Liver (tissue), 8 donors: ENCODE measurements at regions not wholly inside any gene's neighbourhood (a gene's known extent, or its start where the extent isn't known, plus 50 kb on each side); places are given as distances from the start of the nearest gene placed in this dataset.

Source experiments
- DNase-seq: peaks from one replicate; pipeline ENCODE4 v3.0.0-alpha.2; 2017; ENCODE audit warnings: low spot score
- H3K27ac ChIP-seq, 2 donors: one replicate each; pipeline ENCODE4 v1.7.0; 2013; ENCODE audit warnings: inconsistent platforms in 2 of 2, low read length in 2 of 2, control low read depth in 1 of 2, low read depth in 1 of 2, mild to moderate bottlenecking in 1 of 2
- H3K27me3 ChIP-seq, 4 donors: one replicate each; pipeline versions ENCODE4 v1.6.1 to v1.7.0; 2013; ENCODE audit warnings: low read length in 3 of 4, inconsistent platforms in 1 of 4, mild to moderate bottlenecking in 1 of 4, moderate library complexity in 1 of 4; ENCODE audit not compliant: control insufficient read depth in 4 of 4, insufficient read depth in 4 of 4
- H3K36me3 ChIP-seq, 4 donors: one replicate each; pipeline versions ENCODE4 v1.6.1 to v1.7.0; 2013; ENCODE audit warnings: low read length in 3 of 4, mild to moderate bottlenecking in 3 of 4, low read depth in 1 of 4, moderate library complexity in 1 of 4; ENCODE audit not compliant: control insufficient read depth in 4 of 4, insufficient read depth in 3 of 4
- H3K4me1 ChIP-seq, 4 donors: one replicate each; pipeline versions ENCODE4 v1.6.1 to v1.7.0; 2013; ENCODE audit warnings: low read length in 3 of 4, mild to moderate bottlenecking in 3 of 4, moderate library complexity in 1 of 4; ENCODE audit not compliant: control insufficient read depth in 4 of 4, insufficient read depth in 4 of 4
- H3K4me3 ChIP-seq, 3 donors: one replicate each; pipeline versions ENCODE4 v1.6.1 to v1.7.0; 2013; ENCODE audit warnings: low read length in 3 of 3, control low read depth in 1 of 3, low read depth in 1 of 3, mild to moderate bottlenecking in 1 of 3
- H3K9ac ChIP-seq, 2 donors: one replicate each; pipeline ENCODE4 v1.7.0; 2013; ENCODE audit warnings: low read length in 2 of 2, mild to moderate bottlenecking in 2 of 2, moderate library complexity in 2 of 2, control low read depth in 1 of 2, low read depth in 1 of 2
- H3K9me3 ChIP-seq, 4 donors: one replicate each; pipeline versions ENCODE4 v1.6.1 to v1.7.0; 2013; ENCODE audit warnings: low read length in 3 of 4; ENCODE audit not compliant: control insufficient read depth in 4 of 4
- ATF3 ChIP-seq: IDR thresholded peaks from 2 replicates; pipeline ENCODE4 v1.6.1; 2016; ENCODE audit warnings: antibody characterized with exemption
- EGR1 ChIP-seq, 2 donors: IDR thresholded peaks; 2 replicates each; pipeline ENCODE4 v1.6.1; 2016 to 2018; ENCODE audit warnings: antibody characterized with exemption in 2 of 2, low read depth in 2 of 2
- FOXA1 ChIP-seq: IDR thresholded peaks from 2 replicates; pipeline ENCODE4 v1.6.1; 2016; ENCODE audit warnings: antibody characterized with exemption
- FOXA2 ChIP-seq: IDR thresholded peaks from 2 replicates; pipeline ENCODE4 v1.6.1; 2016; ENCODE audit warnings: antibody characterized with exemption
- GABPA ChIP-seq, 2 donors: IDR thresholded peaks in 1 of 2; conservative IDR thresholded peaks in 1 of 2; 2 replicates each; pipeline ENCODE4 v1.6.1; 2016; ENCODE audit warnings: antibody characterized with exemption in 2 of 2, mild to moderate bottlenecking in 1 of 2, moderate library complexity in 1 of 2
- HNF4G ChIP-seq: IDR thresholded peaks from 2 replicates; pipeline ENCODE4 v1.6.1; 2016; ENCODE audit warnings: antibody characterized with exemption
- JUND ChIP-seq, 2 donors: IDR thresholded peaks; 2 replicates each; pipeline ENCODE4 v1.6.1; 2016; ENCODE audit warnings: antibody characterized with exemption in 2 of 2
- RAD21 ChIP-seq, 2 donors: IDR thresholded peaks; 2 replicates each; pipeline ENCODE4 v1.6.1; 2016; ENCODE audit warnings: antibody characterized with exemption in 2 of 2, mild to moderate bottlenecking in 2 of 2
- RXRA ChIP-seq, 2 donors: IDR thresholded peaks; 2 replicates each; pipeline ENCODE4 v1.6.1; 2017 to 2018; ENCODE audit warnings: antibody characterized with exemption in 2 of 2, mild to moderate bottlenecking in 1 of 2
- SP1 ChIP-seq: IDR thresholded peaks from 2 replicates; pipeline ENCODE4 v1.6.1; 2018; ENCODE audit warnings: antibody characterized with exemption, mild to moderate bottlenecking
- TAF1 ChIP-seq: conservative IDR thresholded peaks from 2 replicates; pipeline ENCODE4 v1.6.1; 2016; ENCODE audit warnings: antibody characterized with exemption, mild to moderate bottlenecking
- YY1 ChIP-seq: IDR thresholded peaks from 2 replicates; pipeline ENCODE4 v1.6.1; 2016; ENCODE audit warnings: antibody characterized with exemption, mild to moderate bottlenecking
- WGBS: extraction: QIAGEN DNeasy Blood & Tissue Kit; methylation state at CpG from one replicate; pipeline ENCODE4 v1.1.7; 2013; 5-methylcytosine and 5-hydroxymethylcytosine counted together
- TF ChIP-seq, protein P1 (sequence below): IDR thresholded peaks from 2 replicates; pipeline ENCODE4 v1.6.1; 2016; ENCODE audit warnings: antibody characterized with exemption, mild to moderate bottlenecking
- TF ChIP-seq, protein P2 (sequence below): fragments of 150-350 bp; IDR thresholded peaks from 2 replicates; pipeline ENCODE4 v1.5.1; 2017; ENCODE audit warnings: improper control_type of control experiment, low read depth, low read length; ENCODE audit not compliant: missing input control
- TF ChIP-seq, protein P3 (sequence below): IDR thresholded peaks from 2 replicates; pipeline ENCODE4 v1.6.1; 2016; ENCODE audit warnings: antibody characterized with exemption
- TF ChIP-seq, protein P4 (sequence below): IDR thresholded peaks from 2 replicates; pipeline ENCODE4 v1.6.1; 2016; ENCODE audit warnings: antibody characterized with exemption
- donor health status: healthy.
- donor health status: healthy.
- donor health status: healthy.
- donor health status: healthy.
- donor health status: healthy.

- H3K4me3 ChIP-seq = no peak overlapping the region
- 77% methylated on average over 7 of the region's 7 CpGs for WGBS
- no peaks in the 10 kb centered on the region for H3K9me3 ChIP-seq
- no peak overlapping the region for H3K9ac ChIP-seq
- H3K36me3 ChIP-seq = no peaks in the 10 kb centered on the region
- H3K27me3 ChIP-seq = no peaks in the 10 kb centered on the region
- H3K27ac ChIP-seq = no peak overlapping the region
- TF ChIP-seq, protein P1, sequence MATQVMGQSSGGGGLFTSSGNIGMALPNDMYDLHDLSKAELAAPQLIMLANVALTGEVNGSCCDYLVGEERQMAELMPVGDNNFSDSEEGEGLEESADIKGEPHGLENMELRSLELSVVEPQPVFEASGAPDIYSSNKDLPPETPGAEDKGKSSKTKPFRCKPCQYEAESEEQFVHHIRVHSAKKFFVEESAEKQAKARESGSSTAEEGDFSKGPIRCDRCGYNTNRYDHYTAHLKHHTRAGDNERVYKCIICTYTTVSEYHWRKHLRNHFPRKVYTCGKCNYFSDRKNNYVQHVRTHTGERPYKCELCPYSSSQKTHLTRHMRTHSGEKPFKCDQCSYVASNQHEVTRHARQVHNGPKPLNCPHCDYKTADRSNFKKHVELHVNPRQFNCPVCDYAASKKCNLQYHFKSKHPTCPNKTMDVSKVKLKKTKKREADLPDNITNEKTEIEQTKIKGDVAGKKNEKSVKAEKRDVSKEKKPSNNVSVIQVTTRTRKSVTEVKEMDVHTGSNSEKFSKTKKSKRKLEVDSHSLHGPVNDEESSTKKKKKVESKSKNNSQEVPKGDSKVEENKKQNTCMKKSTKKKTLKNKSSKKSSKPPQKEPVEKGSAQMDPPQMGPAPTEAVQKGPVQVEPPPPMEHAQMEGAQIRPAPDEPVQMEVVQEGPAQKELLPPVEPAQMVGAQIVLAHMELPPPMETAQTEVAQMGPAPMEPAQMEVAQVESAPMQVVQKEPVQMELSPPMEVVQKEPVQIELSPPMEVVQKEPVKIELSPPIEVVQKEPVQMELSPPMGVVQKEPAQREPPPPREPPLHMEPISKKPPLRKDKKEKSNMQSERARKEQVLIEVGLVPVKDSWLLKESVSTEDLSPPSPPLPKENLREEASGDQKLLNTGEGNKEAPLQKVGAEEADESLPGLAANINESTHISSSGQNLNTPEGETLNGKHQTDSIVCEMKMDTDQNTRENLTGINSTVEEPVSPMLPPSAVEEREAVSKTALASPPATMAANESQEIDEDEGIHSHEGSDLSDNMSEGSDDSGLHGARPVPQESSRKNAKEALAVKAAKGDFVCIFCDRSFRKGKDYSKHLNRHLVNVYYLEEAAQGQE = no peak
- TF ChIP-seq YY1 (no peak), EGR1 (IDR thresholded peaks at IDR 0.05; ENCODE audit: low read depth in 2 of 2) (no peak), FOXA2 (no peak), RAD21 (IDR thresholded peaks at IDR 0.05) (no peak), JUND (IDR thresholded peaks at IDR 0.05) (no peak), FOXA1 (no peak), SP1 (no peak)
- TF ChIP-seq, protein P2, sequence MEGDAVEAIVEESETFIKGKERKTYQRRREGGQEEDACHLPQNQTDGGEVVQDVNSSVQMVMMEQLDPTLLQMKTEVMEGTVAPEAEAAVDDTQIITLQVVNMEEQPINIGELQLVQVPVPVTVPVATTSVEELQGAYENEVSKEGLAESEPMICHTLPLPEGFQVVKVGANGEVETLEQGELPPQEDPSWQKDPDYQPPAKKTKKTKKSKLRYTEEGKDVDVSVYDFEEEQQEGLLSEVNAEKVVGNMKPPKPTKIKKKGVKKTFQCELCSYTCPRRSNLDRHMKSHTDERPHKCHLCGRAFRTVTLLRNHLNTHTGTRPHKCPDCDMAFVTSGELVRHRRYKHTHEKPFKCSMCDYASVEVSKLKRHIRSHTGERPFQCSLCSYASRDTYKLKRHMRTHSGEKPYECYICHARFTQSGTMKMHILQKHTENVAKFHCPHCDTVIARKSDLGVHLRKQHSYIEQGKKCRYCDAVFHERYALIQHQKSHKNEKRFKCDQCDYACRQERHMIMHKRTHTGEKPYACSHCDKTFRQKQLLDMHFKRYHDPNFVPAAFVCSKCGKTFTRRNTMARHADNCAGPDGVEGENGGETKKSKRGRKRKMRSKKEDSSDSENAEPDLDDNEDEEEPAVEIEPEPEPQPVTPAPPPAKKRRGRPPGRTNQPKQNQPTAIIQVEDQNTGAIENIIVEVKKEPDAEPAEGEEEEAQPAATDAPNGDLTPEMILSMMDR = no peak
- no peak for DNase-seq
- H3K4me1 ChIP-seq = no peaks in the 10 kb centered on the region
Observed at GRCh38 chr12:114530417-114530816, 124.5 kb upstream of the TBX5 start.

DNA sequence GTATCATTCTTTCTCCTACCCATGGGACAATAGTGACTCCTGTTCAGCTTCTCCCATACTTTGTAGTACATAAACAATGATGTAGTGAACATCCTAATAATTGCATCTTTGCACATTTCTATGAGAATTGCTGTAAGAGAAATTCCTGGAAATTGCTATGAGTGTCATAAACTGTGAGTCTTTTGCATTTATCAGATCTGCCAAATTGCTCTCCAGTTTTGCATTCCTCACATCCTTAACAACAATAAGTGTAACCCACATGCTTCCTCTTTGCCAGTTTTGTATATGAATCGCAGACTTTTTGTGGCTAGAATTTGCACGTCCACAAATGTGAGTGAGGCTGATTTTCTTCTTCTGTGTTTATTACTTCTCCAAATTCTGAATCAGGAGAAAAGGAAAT lies 124.0 kb upstream of the TBX5 start:
- Histone ChIP-seq H3K4me3 (no peak overlapping the region), H3K9ac (no peak overlapping the region), H3K27me3 (no peaks in the 10 kb centered on the region), H3K36me3 (no peaks in the 10 kb centered on the region), H3K27ac (no peak overlapping the region), H3K9me3 (no peaks in the 10 kb centered on the region), H3K4me1 (no peaks in the 10 kb centered on the region)
- TF ChIP-seq JUND (IDR thresholded peaks at IDR 0.05) (no peak), RXRA (IDR thresholded peaks at IDR 0.05) (no peak), ATF3 (no peak), EGR1 (IDR thresholded peaks at IDR 0.05; ENCODE audit: low read depth in 2 of 2) (no peak), HNF4G (no peak), GABPA (IDR thresholded peaks at IDR 0.05 in 1 of 2, conservative IDR thresholded peaks at IDR 0.05 in 1 of 2) (no peak), YY1 (no peak), FOXA1 (no peak), TAF1 (no peak), SP1 (no peak)
- TF ChIP-seq, protein P3, sequence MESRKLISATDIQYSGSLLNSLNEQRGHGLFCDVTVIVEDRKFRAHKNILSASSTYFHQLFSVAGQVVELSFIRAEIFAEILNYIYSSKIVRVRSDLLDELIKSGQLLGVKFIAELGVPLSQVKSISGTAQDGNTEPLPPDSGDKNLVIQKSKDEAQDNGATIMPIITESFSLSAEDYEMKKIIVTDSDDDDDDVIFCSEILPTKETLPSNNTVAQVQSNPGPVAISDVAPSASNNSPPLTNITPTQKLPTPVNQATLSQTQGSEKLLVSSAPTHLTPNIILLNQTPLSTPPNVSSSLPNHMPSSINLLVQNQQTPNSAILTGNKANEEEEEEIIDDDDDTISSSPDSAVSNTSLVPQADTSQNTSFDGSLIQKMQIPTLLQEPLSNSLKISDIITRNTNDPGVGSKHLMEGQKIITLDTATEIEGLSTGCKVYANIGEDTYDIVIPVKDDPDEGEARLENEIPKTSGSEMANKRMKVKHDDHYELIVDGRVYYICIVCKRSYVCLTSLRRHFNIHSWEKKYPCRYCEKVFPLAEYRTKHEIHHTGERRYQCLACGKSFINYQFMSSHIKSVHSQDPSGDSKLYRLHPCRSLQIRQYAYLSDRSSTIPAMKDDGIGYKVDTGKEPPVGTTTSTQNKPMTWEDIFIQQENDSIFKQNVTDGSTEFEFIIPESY = no peak
- TF ChIP-seq, protein P4, sequence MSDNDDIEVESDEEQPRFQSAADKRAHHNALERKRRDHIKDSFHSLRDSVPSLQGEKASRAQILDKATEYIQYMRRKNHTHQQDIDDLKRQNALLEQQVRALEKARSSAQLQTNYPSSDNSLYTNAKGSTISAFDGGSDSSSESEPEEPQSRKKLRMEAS = no peak
- TF ChIP-seq, protein P2 = no peak
- TF ChIP-seq, protein P1 = no peak
- WGBS = 62% methylated on average over 2 of the region's 2 CpGs
- no peak for DNase-seq
